ENCODE measurements at regions not wholly inside any gene's neighbourhood (a gene's known extent, or its start where the extent isn't known, plus 50 kb on each side); places are given as distances from the start of the nearest gene placed in this dataset.

DNA sequence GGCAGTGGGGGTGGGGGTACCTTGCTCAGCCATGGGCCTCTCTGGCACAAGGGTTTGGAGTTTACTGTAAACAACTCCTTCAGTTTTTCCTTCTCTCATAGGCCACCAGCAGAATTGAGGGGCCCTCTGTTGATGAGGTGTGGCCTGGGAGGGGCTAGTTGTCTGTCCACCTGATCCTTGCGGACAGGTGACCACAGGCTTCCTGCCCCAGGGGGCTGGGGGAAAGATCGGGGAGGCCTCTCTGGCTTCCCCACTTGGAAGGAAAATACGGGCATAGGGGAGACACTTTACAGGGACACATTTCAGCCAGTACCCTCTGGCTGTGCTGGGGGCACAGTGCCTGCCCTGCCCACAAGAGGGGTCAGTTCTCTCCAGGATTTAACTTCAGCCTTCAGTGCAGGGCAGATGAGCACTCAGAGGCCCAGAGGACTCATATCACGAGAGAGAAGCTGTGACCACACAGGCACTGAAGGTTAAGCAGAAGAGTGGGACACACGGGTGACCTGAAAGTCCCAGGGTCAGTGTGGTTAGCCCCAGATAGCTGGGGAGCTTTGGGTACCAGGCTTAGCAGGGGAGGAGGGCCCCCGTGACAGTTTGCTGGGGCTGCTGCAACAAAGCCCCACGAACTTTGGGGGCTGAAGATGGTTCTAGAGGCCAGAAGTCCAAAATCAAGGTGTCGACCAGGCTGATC lies 245.9 kb downstream of the SEC14L1 start:
- Histone ChIP-seq H3K36me3 (ENCODE audit: control insufficient read depth, low read length) (no peaks in the 10 kb centered on the region), H3K4me1 (ENCODE audit: control insufficient read depth, low read length) (peaks cover 24% of the 10 kb centered on the region), H3K9me3 (ENCODE audit: control insufficient read depth, insufficient read depth, low read length) (no peaks in the 10 kb centered on the region), H3K9me2 (replicated peaks; ENCODE audit: control insufficient read depth, low read length) (no peaks in the 10 kb centered on the region), H3F3A (ENCODE audit: control insufficient read depth, insufficient read depth) (no peaks in the 10 kb centered on the region), H4K20me1 (ENCODE audit: control insufficient read depth, insufficient read depth, low read depth, low read length) (peaks cover 5% of the 10 kb centered on the region; the same call in 1 of the 2 replicates), H3K79me2 (ENCODE audit: control insufficient read depth, low read length) (no peaks in the 10 kb centered on the region), H3K27me3 (ENCODE audit: control insufficient read depth, low read length) (no peaks in the 10 kb centered on the region), H3K4me2 (ENCODE audit: low read length) (no peak overlapping the region), H3K27ac (ENCODE audit: low read depth, low read length) (no peak overlapping the region), H3K4me3 (ENCODE audit: low read length) (no peak overlapping the region)
- TF ChIP-seq, protein P1, sequence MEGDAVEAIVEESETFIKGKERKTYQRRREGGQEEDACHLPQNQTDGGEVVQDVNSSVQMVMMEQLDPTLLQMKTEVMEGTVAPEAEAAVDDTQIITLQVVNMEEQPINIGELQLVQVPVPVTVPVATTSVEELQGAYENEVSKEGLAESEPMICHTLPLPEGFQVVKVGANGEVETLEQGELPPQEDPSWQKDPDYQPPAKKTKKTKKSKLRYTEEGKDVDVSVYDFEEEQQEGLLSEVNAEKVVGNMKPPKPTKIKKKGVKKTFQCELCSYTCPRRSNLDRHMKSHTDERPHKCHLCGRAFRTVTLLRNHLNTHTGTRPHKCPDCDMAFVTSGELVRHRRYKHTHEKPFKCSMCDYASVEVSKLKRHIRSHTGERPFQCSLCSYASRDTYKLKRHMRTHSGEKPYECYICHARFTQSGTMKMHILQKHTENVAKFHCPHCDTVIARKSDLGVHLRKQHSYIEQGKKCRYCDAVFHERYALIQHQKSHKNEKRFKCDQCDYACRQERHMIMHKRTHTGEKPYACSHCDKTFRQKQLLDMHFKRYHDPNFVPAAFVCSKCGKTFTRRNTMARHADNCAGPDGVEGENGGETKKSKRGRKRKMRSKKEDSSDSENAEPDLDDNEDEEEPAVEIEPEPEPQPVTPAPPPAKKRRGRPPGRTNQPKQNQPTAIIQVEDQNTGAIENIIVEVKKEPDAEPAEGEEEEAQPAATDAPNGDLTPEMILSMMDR (IDR thresholded peaks at IDR 0.05; ENCODE audit: low read depth, low read length, poor library complexity, severe bottlenecking) = no peak
- no peak for TF ChIP-seq EZH2phosphoT487 (IDR thresholded peaks at IDR 0.05; ENCODE audit: borderline replicate concordance, low read length)

DNA sequence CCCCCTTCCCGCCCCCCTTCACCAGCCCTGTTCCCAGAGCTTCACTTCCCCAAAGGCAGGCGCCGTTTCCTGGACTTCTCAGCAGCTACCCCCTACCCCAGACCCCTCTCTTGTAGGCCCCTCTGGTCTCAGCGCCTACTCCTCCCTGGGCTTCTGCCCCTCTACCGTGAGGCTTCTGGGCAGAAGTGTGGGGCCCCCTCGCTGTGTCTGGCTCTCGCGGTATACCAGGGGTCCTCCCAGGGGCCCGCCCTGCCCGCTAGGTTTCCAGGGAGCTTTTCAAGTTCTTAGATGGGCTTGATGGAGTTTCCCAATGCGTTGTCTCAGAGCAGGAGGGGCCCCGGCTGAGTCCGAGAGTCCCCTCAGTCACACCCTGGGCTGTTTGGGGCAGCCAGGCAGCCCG lies 247.1 kb downstream of the SEC14L1 start:
- no peaks in the 10 kb centered on the region for H3F3A ChIP-seq (ENCODE audit: control insufficient read depth, insufficient read depth)
- no peak for TF ChIP-seq EZH2phosphoT487 (IDR thresholded peaks at IDR 0.05; ENCODE audit: borderline replicate concordance, low read length)
- TF ChIP-seq, protein P1 (IDR thresholded peaks at IDR 0.05; ENCODE audit: low read depth, low read length, poor library complexity, severe bottlenecking) = no peak
- H3K9me3 ChIP-seq (ENCODE audit: control insufficient read depth, insufficient read depth, low read length) = no peaks in the 10 kb centered on the region
- H3K9me2 ChIP-seq (replicated peaks; ENCODE audit: control insufficient read depth, low read length) = no peaks in the 10 kb centered on the region
- no peaks in the 10 kb centered on the region for H3K36me3 ChIP-seq (ENCODE audit: control insufficient read depth, low read length)
- no peak overlapping the region for H3K27ac ChIP-seq (ENCODE audit: low read depth, low read length)
- peaks cover 5% of the 10 kb centered on the region; the same call in 1 of the 2 replicates for H4K20me1 ChIP-seq (ENCODE audit: control insufficient read depth, insufficient read depth, low read depth, low read length)
- H3K4me2 ChIP-seq (ENCODE audit: low read length) = no peak overlapping the region
- H3K27me3 ChIP-seq (ENCODE audit: control insufficient read depth, low read length) = no peaks in the 10 kb centered on the region
- peaks cover 25% of the 10 kb centered on the region for H3K4me1 ChIP-seq (ENCODE audit: control insufficient read depth, low read length)
- no peak overlapping the region for H3K4me3 ChIP-seq (ENCODE audit: low read length)
- no peaks in the 10 kb centered on the region for H3K79me2 ChIP-seq (ENCODE audit: control insufficient read depth, low read length)

DNA sequence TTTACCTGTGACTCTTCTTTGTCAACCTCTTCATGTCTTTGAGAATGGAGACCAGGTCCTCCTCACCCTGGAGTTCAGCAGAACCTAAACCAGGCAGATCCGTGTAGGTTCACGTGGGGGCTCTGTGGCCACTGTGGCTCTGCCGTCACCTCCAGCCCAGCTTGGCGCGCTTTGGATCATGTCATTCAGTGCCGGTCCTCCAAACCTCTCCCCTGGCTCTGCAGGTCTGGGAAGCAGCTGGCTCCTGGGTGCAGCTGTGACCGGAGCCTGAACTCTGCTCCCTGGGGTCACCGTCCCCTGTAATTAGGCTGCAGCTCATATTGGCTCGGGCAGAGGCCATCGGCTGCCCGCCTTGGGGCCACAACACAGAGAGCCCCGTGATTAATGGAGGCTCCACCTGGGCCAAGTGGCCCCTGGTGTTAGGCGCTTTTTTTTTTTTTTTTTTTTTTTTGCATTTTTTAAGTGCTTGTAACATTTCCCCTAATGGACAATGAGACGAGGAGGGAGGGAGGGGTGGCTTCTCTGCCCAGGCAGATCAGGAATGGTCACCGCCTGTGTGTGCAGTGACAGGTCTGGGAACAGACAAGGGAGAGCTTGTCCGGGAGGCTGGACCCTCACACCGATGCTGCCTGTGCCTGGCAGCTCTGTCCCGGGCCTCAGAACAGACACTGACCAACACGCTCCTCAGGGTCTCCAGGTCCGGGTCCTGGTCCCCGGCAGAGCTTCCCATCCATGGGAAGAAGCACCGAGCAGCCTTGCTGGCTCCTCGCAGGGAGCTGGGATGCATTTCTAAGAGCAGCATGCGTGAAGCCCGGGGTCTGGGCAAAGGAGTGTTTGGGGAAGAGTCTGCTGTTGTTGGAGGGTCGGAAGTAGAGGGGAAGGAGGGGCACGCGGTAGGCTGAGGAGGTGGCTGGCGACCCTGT lies 247.9 kb downstream of the SEC14L1 start:
- H3K4me1 ChIP-seq (ENCODE audit: control insufficient read depth, low read length) = peaks cover 24% of the 10 kb centered on the region
- no peaks in the 10 kb centered on the region for H3K9me2 ChIP-seq (replicated peaks; ENCODE audit: control insufficient read depth, low read length)
- no peaks in the 10 kb centered on the region for H3F3A ChIP-seq (ENCODE audit: control insufficient read depth, insufficient read depth)
- H3K27me3 ChIP-seq (ENCODE audit: control insufficient read depth, low read length) = no peaks in the 10 kb centered on the region
- peaks cover 5% of the 10 kb centered on the region; the same call in 1 of the 2 replicates for H4K20me1 ChIP-seq (ENCODE audit: control insufficient read depth, insufficient read depth, low read depth, low read length)
- no peaks in the 10 kb centered on the region for H3K36me3 ChIP-seq (ENCODE audit: control insufficient read depth, low read length)
- H3K4me3 ChIP-seq (ENCODE audit: low read length) = no peak overlapping the region
- H3K9me3 ChIP-seq (ENCODE audit: control insufficient read depth, insufficient read depth, low read length) = no peaks in the 10 kb centered on the region
- no peaks in the 10 kb centered on the region for H3K79me2 ChIP-seq (ENCODE audit: control insufficient read depth, low read length)
- H3K27ac ChIP-seq (ENCODE audit: low read depth, low read length) = no peak overlapping the region
- TF ChIP-seq, protein P1 (IDR thresholded peaks at IDR 0.05; ENCODE audit: low read depth, low read length, poor library complexity, severe bottlenecking) = no peak
- TF ChIP-seq EZH2phosphoT487 (IDR thresholded peaks at IDR 0.05; ENCODE audit: borderline replicate concordance, low read length) = no peak
- no peak overlapping the region for H3K4me2 ChIP-seq (ENCODE audit: low read length)
